MM.1S (cell line): ENCODE measurements at regions not wholly inside any gene's neighbourhood (a gene's known extent, or its start where the extent isn't known, plus 50 kb on each side); places are given as distances from the start of the nearest gene placed in this dataset.

ENCODE experiments used
- DNase-seq: peaks from one replicate; pipeline ENCODE4 v3.0.0-alpha.2; 2015
- H2AFZ ChIP-seq: fragments of 300-600 bp; sonication (generic); 2 replicates; pipeline ENCODE4 v1.6.0; 2016; ENCODE audit warnings: antibody characterized with exemption, low read length
- H3F3A ChIP-seq: fragments of 300-600 bp; sonication (generic); 2 replicates; pipeline ENCODE4 v1.6.1; 2016; ENCODE audit warnings: mild to moderate bottlenecking, antibody characterized with exemption, low read length, moderate library complexity, mixed read lengths; ENCODE audit not compliant: insufficient read depth
- H3K27ac ChIP-seq: fragments of 300-600 bp; sonication (generic); 2 replicates; pipeline ENCODE4 v1.5.1; 2016; ENCODE audit warnings: mild to moderate bottlenecking, low read length
- H3K27me3 ChIP-seq: fragments of 300-600 bp; sonication (generic); replicated peaks from 2 replicates; pipeline ENCODE4 v1.6.0; 2016; ENCODE audit warnings: low read length; ENCODE audit not compliant: insufficient read depth
- H3K36me3 ChIP-seq: fragments of 300-600 bp; sonication (generic); replicated peaks from 2 replicates; pipeline ENCODE4 v1.6.1; 2016; ENCODE audit warnings: mild to moderate bottlenecking, low read length, mixed read lengths; ENCODE audit not compliant: insufficient read depth
- H3K4me1 ChIP-seq: fragments of 300-600 bp; sonication (generic); 2 replicates; pipeline ENCODE4 v1.6.1; 2016; ENCODE audit warnings: low read length, mixed read lengths
- H3K4me2 ChIP-seq: fragments of 300-600 bp; sonication (generic); 2 replicates; pipeline ENCODE4 v1.6.0; 2016; ENCODE audit warnings: low read depth, low read length
- H3K4me3 ChIP-seq: fragments of 300-600 bp; sonication (generic); 2 replicates; pipeline ENCODE4 v1.5.1; 2016; ENCODE audit warnings: low read length, mixed read lengths
- H3K79me2 ChIP-seq: fragments of 300-600 bp; sonication (generic); 2 replicates; pipeline ENCODE4 v1.6.1; 2016; ENCODE audit warnings: mixed run types, low read length, mixed read lengths
- H3K9ac ChIP-seq: fragments of 300-600 bp; sonication (generic); 2 replicates; pipeline ENCODE4 v1.6.1; 2016; ENCODE audit warnings: low read length, mixed read lengths
- H3K9me2 ChIP-seq: fragments of 300-600 bp; sonication (generic); replicated peaks from 2 replicates; pipeline ENCODE4 v1.6.1; 2016; ENCODE audit warnings: mild to moderate bottlenecking, low read length, mixed read lengths; ENCODE audit not compliant: insufficient read depth
- H3K9me3 ChIP-seq: fragments of 300-600 bp; sonication (generic); replicated peaks from 2 replicates; pipeline ENCODE4 v1.6.1; 2016; ENCODE audit warnings: mild to moderate bottlenecking, low read length, mixed read lengths; ENCODE audit not compliant: insufficient read depth
- H4K20me1 ChIP-seq: fragments of 300-600 bp; sonication (generic); 2 replicates; pipeline ENCODE4 v1.6.1; 2016; ENCODE audit warnings: mild to moderate bottlenecking, low read length, moderate library complexity, mixed read lengths; ENCODE audit not compliant: insufficient read depth
- CTCF ChIP-seq: fragments of 300-600 bp; sonication (generic); IDR thresholded peaks from 2 replicates; pipeline ENCODE4 v1.5.1; 2016; ENCODE audit warnings: antibody characterized with exemption, low read length, mixed read lengths
- EZH2 ChIP-seq: fragments of 300-600 bp; sonication (generic); optimal IDR thresholded peaks from 2 replicates; pipeline ENCODE3; 2017; ENCODE audit warnings: low read depth, mild to moderate bottlenecking, antibody characterized with exemption, low read length, mixed read lengths
- EZH2phosphoT487 ChIP-seq: fragments of 300-600 bp; sonication (generic); IDR thresholded peaks from 2 replicates; pipeline ENCODE4 v1.6.1; 2018; ENCODE audit warnings: antibody characterized with exemption, low read length

- Histone ChIP-seq H3F3A (no peaks in the 10 kb centered on the region), H3K4me1 (no peaks in the 10 kb centered on the region), H3K4me3 (no peak overlapping the region), H2AFZ (no peak overlapping the region), H3K27me3 (peaks cover 32% of the 10 kb centered on the region), H3K9ac (no peak overlapping the region), H3K27ac (no peak overlapping the region), H3K4me2 (no peak overlapping the region), H3K79me2 (no peaks in the 10 kb centered on the region), H4K20me1 (no peaks in the 10 kb centered on the region), H3K9me2 (no peaks in the 10 kb centered on the region), H3K9me3 (no peaks in the 10 kb centered on the region), H3K36me3 (no peaks in the 10 kb centered on the region)
- DNase-seq = no peak
- TF ChIP-seq EZH2phosphoT487 (no peak), EZH2 (no peak), CTCF (no peak)
Observed at GRCh38 chr18:53606792-53607191, 617.7 kb downstream of the MBD2 start.

GRCh38 chr18:53605198-53605597, 619.3 kb downstream of the MBD2 start:
- TF ChIP-seq EZH2phosphoT487 (no peak), CTCF (no peak), EZH2 (no peak)
- Histone ChIP-seq H3K36me3 (no peaks in the 10 kb centered on the region), H3K9me2 (no peaks in the 10 kb centered on the region), H3K9ac (no peak overlapping the region), H3K9me3 (no peaks in the 10 kb centered on the region), H3K27ac (no peak overlapping the region), H3K4me1 (no peaks in the 10 kb centered on the region), H3F3A (no peaks in the 10 kb centered on the region), H2AFZ (no peak overlapping the region), H3K4me3 (no peak overlapping the region), H4K20me1 (no peaks in the 10 kb centered on the region), H3K79me2 (no peaks in the 10 kb centered on the region), H3K4me2 (no peak overlapping the region), H3K27me3 (peaks cover 24% of the 10 kb centered on the region)
- no peak for DNase-seq

- Histone ChIP-seq H3F3A (no peaks in the 10 kb centered on the region), H3K27ac (no peak overlapping the region), H2AFZ (no peak overlapping the region), H3K36me3 (no peaks in the 10 kb centered on the region), H3K9ac (no peak overlapping the region), H4K20me1 (no peaks in the 10 kb centered on the region), H3K9me3 (no peaks in the 10 kb centered on the region), H3K4me2 (no peak overlapping the region), H3K9me2 (no peaks in the 10 kb centered on the region), H3K79me2 (no peaks in the 10 kb centered on the region), H3K4me3 (no peak overlapping the region), H3K4me1 (no peaks in the 10 kb centered on the region), H3K27me3 (peaks cover 5% of the 10 kb centered on the region; the same call in 1 of the 2 replicates)
- TF ChIP-seq CTCF (no peak), EZH2 (no peak), EZH2phosphoT487 (no peak)
- no peak for DNase-seq
Observed at GRCh38 chr18:53603276-53603675, 621.2 kb downstream of the MBD2 start.
